RPMI7951 (cell line): ENCODE measurements at regions not wholly inside any gene's neighbourhood (a gene's known extent, or its start where the extent isn't known, plus 50 kb on each side); places are given as distances from the start of the nearest gene placed in this dataset.

Experiments
- DNase-seq: peaks from one replicate; pipeline ENCODE4 v3.0.0-alpha.2; 2012; ENCODE audit warnings: low read depth

- DNase-seq = no peak
These were observed 246.3 kb downstream of the HHIPL2 start for GRCh38 chr1:222301652-222302051.

DNA sequence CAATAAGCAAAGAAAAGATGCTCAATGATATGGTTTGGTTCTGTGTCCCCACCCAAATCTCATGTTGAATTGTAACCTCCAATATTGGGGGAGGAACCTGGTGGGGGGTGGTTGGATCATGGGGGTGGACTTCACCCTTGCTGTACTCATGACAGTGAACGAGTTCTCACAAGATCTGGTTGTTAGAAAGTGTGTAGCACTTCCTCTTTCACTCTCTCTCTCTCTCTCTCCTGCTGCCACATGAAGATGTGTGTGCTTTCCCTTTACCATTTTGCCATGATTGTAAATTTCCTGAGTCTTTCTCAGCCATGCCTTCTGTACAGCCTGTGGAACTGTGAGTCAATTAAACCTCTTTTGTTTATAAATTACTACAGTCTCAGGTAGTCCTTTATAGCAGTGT is 248.4 kb downstream of the HHIPL2 start:
- DNase-seq = no peak

GRCh38 chr1:222290866-222291265 is 257.0 kb downstream of the HHIPL2 start:
- DNase-seq = no peak

DNA sequence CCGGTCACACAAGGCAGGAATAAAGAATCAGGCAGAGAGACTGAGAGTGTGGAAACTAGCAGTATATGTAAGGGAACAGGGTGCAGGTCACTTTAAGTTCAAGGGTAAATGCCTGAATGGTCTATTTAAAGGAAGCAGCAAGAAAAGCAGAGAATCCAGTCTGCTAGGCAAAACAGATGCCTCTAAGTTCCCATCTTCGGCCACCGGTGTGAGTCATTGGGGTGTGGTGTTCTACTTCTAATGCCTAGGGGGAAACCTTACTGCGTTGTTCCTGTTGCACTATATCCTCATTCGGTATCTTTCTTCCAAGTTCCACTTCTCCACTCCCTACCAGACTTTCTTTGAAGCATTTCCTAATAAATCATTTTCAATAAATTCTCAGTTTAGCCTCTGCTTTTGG is 259.9 kb downstream of the HHIPL2 start:
- DNase-seq = peak; percentile 88

GRCh38 chr1:222286011-222286410 is 261.9 kb downstream of the HHIPL2 start:
- DNase-seq = no peak

DNA sequence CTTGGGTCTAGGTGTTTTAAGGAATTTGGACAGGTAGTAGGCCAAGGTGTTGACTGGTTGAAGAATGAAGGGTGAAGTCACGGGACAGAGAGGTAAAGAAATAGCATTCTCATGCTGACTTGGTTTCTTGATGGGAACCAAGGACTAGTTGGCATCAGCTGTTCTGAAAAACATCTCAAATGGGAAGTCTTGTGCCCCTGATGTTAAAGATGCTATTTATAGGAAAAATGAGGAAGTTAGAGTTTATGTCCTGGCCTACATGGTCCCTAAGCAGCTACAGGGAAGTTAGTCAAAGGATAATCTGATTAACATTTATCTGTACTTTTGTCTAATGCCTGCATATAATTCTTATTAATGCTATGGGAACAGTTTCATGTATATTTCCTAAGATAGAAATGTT is 262.4 kb downstream of the HHIPL2 start:
- DNase-seq = no peak

- DNase-seq = no peak
These were observed 263.4 kb downstream of the HHIPL2 start for GRCh38 chr1:222284466-222284865.

DNA sequence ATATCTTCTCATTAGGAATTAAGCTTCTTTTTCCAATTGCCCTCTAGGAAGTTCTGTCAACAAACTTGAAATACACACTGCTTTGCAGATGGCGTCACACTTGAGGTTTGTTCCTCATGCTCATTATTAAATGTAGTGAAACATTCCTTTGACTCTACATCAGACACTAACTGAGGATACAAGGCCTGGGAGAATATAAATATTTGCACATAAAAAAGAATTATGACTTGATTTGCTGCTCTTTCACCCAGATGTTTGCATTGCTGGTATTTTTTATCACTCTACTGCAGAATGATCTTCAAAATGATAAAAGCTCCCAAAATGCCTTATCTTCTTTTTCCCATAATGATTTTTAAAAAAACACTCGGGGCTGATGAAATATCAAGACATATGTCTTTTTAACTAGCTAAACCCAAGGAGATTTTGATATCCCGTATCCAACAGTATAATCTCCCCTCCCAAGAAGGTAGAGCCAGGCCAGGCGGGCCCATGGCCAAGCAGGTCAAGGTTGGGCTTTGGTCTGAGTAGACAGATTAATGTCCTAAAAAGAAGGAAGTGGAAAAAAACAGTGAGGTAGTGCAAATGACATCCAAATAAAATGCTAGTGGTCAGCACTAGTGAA is 264.6 kb downstream of the HHIPL2 start:
- DNase-seq = peak; percentile 14

DNA sequence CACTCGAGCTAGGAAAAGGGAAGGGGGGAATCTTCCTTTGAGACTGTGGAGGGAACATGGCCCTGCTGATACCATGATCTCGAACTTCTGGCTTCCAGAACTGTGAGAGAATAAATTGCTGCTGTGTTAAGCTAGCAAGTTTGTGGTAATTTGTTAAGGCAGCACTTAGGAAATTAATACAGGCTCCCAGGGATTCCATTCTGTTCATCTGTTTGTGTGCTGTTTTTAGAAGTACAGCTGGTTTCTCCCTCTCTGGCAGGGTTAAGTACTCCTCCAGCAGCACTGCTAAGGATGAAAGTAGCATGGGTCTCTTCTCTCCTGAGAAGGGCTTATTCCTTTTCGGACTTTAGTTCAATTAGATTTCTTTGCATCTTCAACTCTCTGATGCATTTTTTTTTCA is 268.3 kb downstream of the HHIPL2 start:
- no peak for DNase-seq

- DNase-seq = no peak
These were observed 269.4 kb downstream of the HHIPL2 start for GRCh38 chr1:222278501-222278900.

GRCh38 chr1:222275729-222276465 is 272.0 kb downstream of the HHIPL2 start:
- DNase-seq = no peak

DNA sequence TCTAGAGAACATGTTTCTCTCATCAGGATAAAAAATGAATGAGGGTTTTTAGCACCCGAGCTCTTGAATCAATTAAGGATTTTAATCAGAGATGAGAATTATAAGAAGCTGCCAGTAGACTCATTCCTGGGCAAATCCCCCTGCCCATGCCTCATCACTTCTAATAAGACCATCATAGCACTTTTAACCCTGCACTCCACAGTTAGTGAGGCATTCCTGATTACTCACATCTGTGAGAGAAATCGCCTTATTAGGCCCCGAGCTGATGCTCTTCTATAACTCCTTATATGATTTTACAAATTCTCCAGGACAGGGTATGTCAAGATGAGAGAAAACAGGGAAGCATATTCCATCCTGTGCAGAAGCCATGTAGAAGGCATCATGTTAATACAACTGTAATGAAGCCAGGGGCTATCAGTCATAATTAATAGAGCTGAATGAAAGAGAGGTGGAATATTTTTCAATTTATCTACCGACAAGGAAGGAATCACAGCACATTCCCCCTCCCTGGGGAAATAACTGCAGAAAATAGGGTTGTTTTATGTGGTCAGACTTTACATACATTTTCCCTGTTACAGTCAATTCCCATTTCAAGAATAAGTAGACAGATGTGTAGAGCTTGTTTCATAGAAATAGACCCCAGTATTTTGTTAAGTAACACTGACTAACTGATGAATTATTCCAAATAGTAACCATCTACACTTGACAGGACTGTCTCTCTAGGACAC is 272.7 kb downstream of the HHIPL2 start:
- no peak for DNase-seq

DNA sequence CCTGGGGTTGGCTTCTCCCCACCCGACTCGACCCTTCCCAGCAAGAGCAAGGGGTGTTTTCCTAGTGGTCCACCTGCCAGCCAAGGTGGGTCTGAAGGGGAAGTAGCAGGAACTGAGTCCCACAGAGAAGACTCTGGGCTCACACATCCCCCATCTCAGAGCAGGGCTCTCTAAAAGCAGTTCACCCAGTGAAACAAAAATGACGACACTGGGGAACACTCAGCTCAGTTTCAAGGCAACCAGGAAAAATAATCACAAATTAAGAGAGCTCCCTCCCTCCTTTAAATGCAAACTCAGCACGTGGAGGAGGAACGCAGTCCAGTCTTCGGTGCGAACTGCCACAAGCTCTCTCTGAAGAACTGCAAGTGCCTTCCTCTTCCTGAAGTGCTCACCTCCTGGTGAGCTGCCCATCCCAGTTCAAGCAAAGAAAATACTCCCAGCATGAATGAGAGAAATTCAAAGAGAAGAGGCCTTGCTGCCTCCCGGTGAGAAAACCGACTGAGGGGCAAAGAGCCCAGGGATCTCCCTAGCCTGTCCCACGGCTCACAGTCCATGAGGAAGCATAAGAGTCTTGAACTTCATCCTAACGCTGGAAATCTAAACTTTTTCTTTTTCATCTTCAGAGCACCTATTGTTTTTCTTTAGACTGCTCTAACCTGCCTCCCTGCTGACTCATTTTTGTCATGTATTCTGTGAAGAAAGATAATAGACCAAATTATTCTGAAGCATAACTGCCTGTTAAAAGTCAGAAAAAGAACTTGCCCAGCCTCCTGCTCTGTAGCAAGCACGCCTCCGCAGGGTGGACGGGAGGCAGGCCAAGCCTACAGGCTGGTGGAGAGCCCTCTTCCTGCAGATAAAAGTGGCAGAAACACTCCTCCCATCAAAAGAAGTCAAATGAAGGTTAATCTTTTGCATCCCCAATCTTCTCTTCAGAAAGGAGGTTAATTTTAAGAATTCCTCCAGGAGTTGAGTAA is 281.4 kb downstream of the HHIPL2 start:
- no peak for DNase-seq

DNA sequence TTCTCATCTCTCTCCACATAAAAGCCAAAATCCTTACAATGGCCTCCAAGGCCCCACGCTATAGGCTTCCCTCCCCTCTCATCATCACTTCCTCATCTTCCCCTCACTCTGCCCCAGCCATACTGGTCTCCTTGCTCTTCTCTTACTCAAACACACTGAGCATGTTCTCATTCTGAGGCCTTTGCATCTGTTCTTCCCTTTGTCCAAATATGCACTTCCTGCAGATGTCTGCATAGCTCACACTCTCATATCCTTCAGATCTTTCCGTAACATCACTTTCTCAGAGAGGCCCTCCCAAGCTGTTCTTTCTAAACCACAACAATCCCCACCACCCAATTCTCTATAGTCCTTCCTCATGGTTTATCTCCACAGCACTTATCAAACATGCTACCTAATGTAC is 284.1 kb downstream of the HHIPL2 start:
- DNase-seq = no peak

GRCh38 chr1:222257027-222257426 is 290.9 kb downstream of the HHIPL2 start:
- no peak for DNase-seq

DNA sequence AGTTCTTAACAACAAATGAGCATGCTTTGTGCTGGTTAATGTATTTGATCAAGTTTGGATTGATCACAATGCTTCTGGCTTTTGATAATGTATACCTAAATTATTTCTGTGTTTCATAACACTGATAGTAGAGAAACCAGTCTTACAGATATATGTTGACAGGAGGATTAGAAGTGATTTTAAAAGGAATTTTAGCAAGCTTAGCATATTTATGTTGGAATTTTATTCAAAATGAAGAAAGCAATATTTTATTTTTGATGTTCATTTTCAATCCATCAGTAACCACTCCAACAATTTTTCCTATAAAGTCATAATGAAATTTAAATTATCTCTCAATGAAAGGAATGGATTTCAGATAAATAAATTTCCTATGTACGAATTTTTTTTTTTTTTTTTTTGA is 291.8 kb downstream of the HHIPL2 start:
- DNase-seq = no peak

DNA sequence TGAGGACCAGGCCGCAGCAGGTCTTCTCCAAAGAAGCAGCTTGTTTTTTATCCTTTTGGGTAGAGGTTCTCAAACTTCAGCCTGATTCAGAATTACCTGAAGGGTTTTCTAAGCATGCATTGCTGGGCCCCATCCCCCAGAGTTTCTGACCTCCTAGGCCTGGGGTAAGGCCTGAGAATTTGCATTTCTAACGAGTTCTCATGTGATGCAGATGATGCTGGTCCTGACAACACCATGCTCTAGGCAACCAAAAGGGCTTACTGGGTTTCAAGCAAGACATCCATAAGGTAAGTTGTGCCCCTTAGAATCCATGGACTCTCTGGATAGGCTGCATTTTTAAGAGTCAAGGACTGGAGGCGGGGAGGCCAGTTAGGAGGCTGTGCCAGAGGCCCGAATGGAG is 295.1 kb downstream of the HHIPL2 start:
- DNase-seq = no peak

GRCh38 chr1:222251847-222252246 is 296.1 kb downstream of the HHIPL2 start:
- DNase-seq = no peak

GRCh38 chr1:222250376-222250775 is 297.5 kb downstream of the HHIPL2 start:
- DNase-seq = no peak

DNA sequence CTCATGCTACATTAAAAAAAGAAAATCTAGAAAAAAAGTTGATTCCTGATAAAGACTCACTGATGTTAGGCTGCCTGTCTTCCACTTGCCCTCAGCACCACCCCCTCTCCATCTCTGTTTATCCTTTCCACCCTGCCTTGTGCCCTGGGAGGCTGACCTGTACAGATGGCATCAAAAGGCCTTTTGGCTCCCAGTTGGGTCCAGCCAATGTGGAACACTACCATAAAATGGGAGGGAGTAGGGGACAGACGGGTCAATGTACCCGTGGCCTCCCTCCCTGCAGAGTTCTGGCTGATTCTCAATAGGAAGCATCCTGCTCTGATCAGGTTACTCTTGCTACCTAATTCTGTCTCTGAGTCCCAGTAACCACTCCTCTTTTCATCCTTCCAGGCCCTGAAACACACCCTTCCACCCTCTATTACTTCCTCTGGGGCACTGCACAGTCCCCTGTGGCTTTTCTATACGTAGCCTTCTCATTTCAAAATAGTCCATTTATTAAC is 300.0 kb downstream of the HHIPL2 start:
- no peak for DNase-seq

- DNase-seq = no peak
These were observed 300.8 kb downstream of the HHIPL2 start for GRCh38 chr1:222247081-222247480.

GRCh38 chr1:222243902-222244301 is 304.0 kb downstream of the HHIPL2 start:
- DNase-seq = no peak
